Right atrium auricular region (tissue), 2 donors: ENCODE measurements at regions not wholly inside any gene's neighbourhood (a gene's known extent, or its start where the extent isn't known, plus 50 kb on each side); places are given as distances from the start of the nearest gene placed in this dataset.

Source experiments
- DNase-seq: peaks from one replicate; pipeline ENCODE4 v3.0.0-alpha.2; 2019; ENCODE audit warnings: low spot score
- H3K27ac ChIP-seq, 2 donors: fragments of 200-600 bp; sonication (generic); 1 replicate in 1 of 2; 2 replicates in 1 of 2; pipeline ENCODE4 v1.5.1; 2016 to 2019
- H3K27me3 ChIP-seq, 2 donors: fragments of 200-600 bp; sonication (generic); one replicate each; pipeline versions ENCODE4 v1.5.1 to v1.6.0; 2017 to 2019
- H3K36me3 ChIP-seq: fragments of 200-600 bp; sonication (generic); one replicate; pipeline ENCODE4 v1.5.1; 2016
- H3K4me1 ChIP-seq, 2 donors: fragments of 200-600 bp; sonication (generic); one replicate each; pipeline versions ENCODE4 v1.5.1 to v1.6.0; 2017 to 2019
- H3K4me3 ChIP-seq, 2 donors: fragments of 200-600 bp; sonication (generic); 1 replicate in 1 of 2; 2 replicates in 1 of 2; pipeline ENCODE4 v1.5.1; 2017 to 2019; ENCODE audit warnings: mild to moderate bottlenecking in 1 of 2, moderate library complexity in 1 of 2
- H3K9me3 ChIP-seq, 2 donors: fragments of 200-600 bp; sonication (generic); one replicate each; pipeline ENCODE4 v1.5.1; 2019
- TF ChIP-seq, protein P1 (sequence below), 2 donors: fragments of 200-600 bp; sonication (generic); IDR thresholded peaks; one replicate each; pipeline ENCODE4 v1.5.1; 2019; ENCODE audit warnings: antibody characterized with exemption in 2 of 2

- Histone ChIP-seq H3K27me3 (no peaks in the 10 kb centered on the region), H3K4me1 (peaks cover 0 to 5% of the 10 kb centered on the region in 2 donors), H3K36me3 (no peaks in the 10 kb centered on the region), H3K27ac (peak overlapping the region in 1 of 2 donors; percentile 53), H3K9me3 (no peaks in the 10 kb centered on the region), H3K4me3 (no peak overlapping the region)
- TF ChIP-seq, protein P1, sequence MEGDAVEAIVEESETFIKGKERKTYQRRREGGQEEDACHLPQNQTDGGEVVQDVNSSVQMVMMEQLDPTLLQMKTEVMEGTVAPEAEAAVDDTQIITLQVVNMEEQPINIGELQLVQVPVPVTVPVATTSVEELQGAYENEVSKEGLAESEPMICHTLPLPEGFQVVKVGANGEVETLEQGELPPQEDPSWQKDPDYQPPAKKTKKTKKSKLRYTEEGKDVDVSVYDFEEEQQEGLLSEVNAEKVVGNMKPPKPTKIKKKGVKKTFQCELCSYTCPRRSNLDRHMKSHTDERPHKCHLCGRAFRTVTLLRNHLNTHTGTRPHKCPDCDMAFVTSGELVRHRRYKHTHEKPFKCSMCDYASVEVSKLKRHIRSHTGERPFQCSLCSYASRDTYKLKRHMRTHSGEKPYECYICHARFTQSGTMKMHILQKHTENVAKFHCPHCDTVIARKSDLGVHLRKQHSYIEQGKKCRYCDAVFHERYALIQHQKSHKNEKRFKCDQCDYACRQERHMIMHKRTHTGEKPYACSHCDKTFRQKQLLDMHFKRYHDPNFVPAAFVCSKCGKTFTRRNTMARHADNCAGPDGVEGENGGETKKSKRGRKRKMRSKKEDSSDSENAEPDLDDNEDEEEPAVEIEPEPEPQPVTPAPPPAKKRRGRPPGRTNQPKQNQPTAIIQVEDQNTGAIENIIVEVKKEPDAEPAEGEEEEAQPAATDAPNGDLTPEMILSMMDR (IDR thresholded peaks at IDR 0.05) = no peak
- DNase-seq = no peak
These were observed 695.9 kb downstream of the OTOL1 start for GRCh38 chr3:162192340-162193029.

- no peak for DNase-seq
- no peaks in the 10 kb centered on the region for H3K27me3 ChIP-seq
- H3K4me1 ChIP-seq = peaks cover 0 to 5% of the 10 kb centered on the region in 2 donors
- H3K4me3 ChIP-seq = no peak overlapping the region
- TF ChIP-seq, protein P1 (IDR thresholded peaks at IDR 0.05) = no peak
- no peaks in the 10 kb centered on the region for H3K9me3 ChIP-seq
- no peaks in the 10 kb centered on the region for H3K36me3 ChIP-seq
- H3K27ac ChIP-seq = peak overlapping the region in 1 of 2 donors; percentile 81
These were observed 696.8 kb downstream of the OTOL1 start for GRCh38 chr3:162193148-162194095.

GRCh38 chr3:162195147-162195546 is 698.5 kb downstream of the OTOL1 start:
- Histone ChIP-seq H3K9me3 (no peaks in the 10 kb centered on the region), H3K27ac (peak overlapping the region; percentile 12 to 81), H3K27me3 (no peaks in the 10 kb centered on the region), H3K36me3 (no peaks in the 10 kb centered on the region), H3K4me1 (peaks cover 0 to 5% of the 10 kb centered on the region in 2 donors), H3K4me3 (no peak overlapping the region)
- DNase-seq = no peak
- TF ChIP-seq, protein P1 (IDR thresholded peaks at IDR 0.05) = no peak

DNA sequence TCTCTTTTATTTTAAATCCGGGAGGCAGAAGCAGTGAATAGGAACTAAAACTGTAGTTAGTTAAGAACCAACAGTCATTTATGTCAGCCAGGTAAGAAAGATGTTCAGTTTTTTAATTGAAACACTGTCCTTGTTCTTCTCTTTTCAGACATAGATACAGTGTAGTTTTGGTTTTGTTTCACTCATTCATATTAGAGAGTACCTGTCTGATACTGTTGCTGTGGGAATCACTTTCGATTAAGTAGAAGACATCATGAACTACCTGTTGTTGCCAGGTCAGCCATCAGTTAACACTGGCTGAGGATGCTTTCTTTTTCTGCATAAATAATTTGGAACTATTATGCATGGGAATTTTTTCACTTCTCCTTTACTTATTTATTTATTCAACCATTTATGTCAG is 700.4 kb downstream of the OTOL1 start:
- no peak for DNase-seq
- Histone ChIP-seq H3K4me3 (no peak overlapping the region), H3K4me1 (peaks cover 0 to 5% of the 10 kb centered on the region in 2 donors), H3K36me3 (no peaks in the 10 kb centered on the region), H3K27me3 (no peaks in the 10 kb centered on the region), H3K9me3 (no peaks in the 10 kb centered on the region), H3K27ac (no peak overlapping the region)
- TF ChIP-seq, protein P1 (IDR thresholded peaks at IDR 0.05) = no peak

GRCh38 chr3:162200836-162201235 is 704.2 kb downstream of the OTOL1 start:
- DNase-seq = no peak
- TF ChIP-seq, protein P1 (IDR thresholded peaks at IDR 0.05) = no peak
- Histone ChIP-seq H3K36me3 (no peaks in the 10 kb centered on the region), H3K9me3 (no peaks in the 10 kb centered on the region), H3K4me3 (no peak overlapping the region), H3K27ac (peak overlapping the region in 1 of 2 donors; percentile 60), H3K4me1 (no peaks in the 10 kb centered on the region), H3K27me3 (no peaks in the 10 kb centered on the region)
